LNCAP (cell line): ENCODE measurements at regions not wholly inside any gene's neighbourhood (a gene's known extent, or its start where the extent isn't known, plus 50 kb on each side); places are given as distances from the start of the nearest gene placed in this dataset.

ENCODE experiments used
- TF ChIP-seq, protein P1 (sequence below): fragments of 450-650 bp; IDR thresholded peaks from 2 replicates; pipeline ENCODE4 v1.5.1; 2017; ENCODE audit warnings: mild to moderate bottlenecking

DNA sequence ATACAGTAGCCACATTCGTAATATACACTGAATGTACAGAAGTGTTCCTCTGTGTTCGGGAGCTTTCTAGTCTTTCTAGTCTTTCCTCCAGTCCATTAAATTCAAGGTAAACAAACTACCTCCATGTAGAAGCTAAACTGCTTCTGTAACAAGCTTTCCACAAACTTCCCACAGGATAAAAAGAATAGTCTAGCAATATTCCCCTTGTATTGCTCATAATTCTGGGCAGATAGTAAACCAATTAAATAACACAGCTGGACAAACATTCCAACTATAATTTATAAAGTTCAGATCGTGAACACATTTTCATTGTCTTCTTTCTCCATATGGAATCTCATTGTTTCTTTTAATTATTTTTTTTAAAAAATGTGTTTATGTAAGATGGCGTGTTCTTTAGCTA lies 307.2 kb downstream of the AEBP2 start:
- TF ChIP-seq, protein P1, sequence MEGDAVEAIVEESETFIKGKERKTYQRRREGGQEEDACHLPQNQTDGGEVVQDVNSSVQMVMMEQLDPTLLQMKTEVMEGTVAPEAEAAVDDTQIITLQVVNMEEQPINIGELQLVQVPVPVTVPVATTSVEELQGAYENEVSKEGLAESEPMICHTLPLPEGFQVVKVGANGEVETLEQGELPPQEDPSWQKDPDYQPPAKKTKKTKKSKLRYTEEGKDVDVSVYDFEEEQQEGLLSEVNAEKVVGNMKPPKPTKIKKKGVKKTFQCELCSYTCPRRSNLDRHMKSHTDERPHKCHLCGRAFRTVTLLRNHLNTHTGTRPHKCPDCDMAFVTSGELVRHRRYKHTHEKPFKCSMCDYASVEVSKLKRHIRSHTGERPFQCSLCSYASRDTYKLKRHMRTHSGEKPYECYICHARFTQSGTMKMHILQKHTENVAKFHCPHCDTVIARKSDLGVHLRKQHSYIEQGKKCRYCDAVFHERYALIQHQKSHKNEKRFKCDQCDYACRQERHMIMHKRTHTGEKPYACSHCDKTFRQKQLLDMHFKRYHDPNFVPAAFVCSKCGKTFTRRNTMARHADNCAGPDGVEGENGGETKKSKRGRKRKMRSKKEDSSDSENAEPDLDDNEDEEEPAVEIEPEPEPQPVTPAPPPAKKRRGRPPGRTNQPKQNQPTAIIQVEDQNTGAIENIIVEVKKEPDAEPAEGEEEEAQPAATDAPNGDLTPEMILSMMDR: no peak

DNA sequence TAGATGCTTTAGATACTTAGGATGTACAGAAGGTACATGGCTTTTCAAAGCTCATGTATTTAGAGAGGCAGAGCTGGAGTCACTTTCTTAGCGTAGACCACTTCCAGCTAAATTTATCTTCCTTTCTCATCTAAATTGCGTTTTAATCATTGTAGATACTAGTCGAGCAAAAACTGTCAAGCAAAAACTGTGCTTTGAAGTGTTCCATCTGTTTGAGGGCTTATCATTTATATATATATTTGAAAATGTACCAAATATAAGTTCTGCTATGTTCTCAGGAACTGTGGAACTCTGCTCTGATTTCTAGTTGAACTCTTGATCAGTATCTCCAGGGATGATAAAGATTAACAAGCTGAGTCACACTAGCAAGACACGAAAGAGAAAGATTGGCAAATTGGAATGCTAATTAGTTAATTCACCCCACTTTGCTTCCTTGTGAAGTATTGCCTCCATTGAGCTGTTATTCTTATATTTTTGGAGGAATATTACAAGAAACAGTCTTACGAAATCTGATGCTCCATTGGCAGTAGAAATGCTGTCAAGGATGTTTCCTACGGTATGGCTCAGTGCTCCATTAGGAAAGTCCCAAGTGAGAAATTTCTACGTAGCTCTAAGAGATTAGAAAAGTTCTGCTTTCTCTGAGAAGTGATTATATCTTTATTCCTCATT lies 310.7 kb downstream of the AEBP2 start:
- TF ChIP-seq, protein P1: no peak

GRCh38 chr12:19751078-19751477 lies 311.8 kb downstream of the AEBP2 start:
- TF ChIP-seq, protein P1: no peak

GRCh38 chr12:19752712-19753111 lies 313.4 kb downstream of the AEBP2 start:
- TF ChIP-seq, protein P1: no peak

DNA sequence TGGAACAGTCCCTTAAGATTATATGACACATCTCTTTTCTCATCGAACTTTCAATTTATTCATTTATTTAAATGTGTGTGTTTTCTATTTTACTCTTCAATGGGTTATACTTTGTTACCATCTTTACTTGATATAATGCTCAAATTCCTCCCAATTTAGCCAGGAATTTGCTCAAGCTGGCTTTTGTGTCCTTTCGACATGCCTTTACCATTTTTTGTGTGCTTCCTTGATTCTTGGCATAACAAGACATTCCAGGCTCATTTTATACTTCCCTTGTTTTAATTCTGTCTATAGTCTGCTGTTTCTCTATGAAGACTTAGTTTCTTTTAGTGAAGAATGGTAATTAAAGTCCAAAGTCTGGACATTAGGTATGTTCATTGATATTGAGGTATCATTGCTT lies 315.8 kb downstream of the AEBP2 start:
- TF ChIP-seq, protein P1: no peak

- TF ChIP-seq, protein P1: peak; percentile 75
Measured at GRCh38 chr12:19757317-19757877, 318.1 kb downstream of the AEBP2 start.

- TF ChIP-seq, protein P1: no peak
Measured at GRCh38 chr12:19759227-19759626, 319.9 kb downstream of the AEBP2 start.

DNA sequence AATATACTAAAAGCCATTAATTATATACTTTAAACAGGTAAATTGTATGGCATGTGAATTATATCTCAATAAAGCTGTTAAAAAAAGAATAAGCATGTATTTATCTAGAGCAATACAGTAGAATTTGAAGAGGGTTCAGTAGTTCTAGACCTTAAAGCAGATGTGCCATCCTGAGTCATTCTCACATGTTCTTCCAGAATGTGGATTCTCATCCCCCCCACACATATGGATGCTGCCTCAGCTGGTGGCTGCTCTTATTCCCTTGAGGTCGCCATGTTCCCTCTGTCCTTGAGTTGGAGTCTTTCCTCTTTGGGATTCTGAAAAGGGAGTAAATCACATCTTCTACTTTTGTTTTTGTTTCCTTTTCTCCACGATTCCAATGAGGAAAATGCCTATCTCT lies 321.3 kb downstream of the AEBP2 start:
- TF ChIP-seq, protein P1: no peak
